Peyer's patch (tissue), 4 donors: ENCODE measurements at regions not wholly inside any gene's neighbourhood (a gene's known extent, or its start where the extent isn't known, plus 50 kb on each side); places are given as distances from the start of the nearest gene placed in this dataset.

Source experiments
- POLR2A ChIP-seq, 2 donors: fragments of 450-650 bp; IDR thresholded peaks; one replicate each; pipeline ENCODE4 v1.5.1; 2017; ENCODE audit warnings: antibody characterized with exemption in 2 of 2, mild to moderate bottlenecking in 2 of 2, moderate library complexity in 2 of 2
- TF ChIP-seq, protein P1 (sequence below), 6 experiments: fragments of 450-650 bp in 4 of 6; fragments of 200-600 bp in 2 of 6; sonication (generic) in 1 of 6; IDR thresholded peaks; one replicate each; pipeline ENCODE4 v1.5.1; 2017 to 2019; ENCODE audit warnings: antibody characterized with exemption in 6 of 6, mild to moderate bottlenecking in 3 of 6, moderate library complexity in 1 of 6

DNA sequence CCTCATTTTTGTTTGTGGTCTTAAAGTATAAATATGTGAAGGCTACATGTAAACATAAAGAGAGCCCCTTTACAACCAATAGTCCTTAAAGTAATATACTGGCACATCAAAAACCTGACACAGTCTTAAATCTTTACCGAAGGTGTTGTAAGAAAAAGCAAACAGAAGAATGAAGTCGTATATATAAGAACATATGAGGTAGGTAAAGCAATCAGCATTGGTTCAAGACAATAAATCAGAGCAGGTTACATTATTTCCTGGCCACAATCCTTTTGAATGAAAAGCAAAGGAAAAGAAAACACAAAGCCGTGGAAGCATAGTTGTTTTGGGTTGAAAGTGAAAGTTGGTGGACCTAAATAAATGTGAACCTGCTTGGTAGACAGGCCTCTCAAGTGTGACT lies 183.7 kb upstream of the STXBP6 start:
- no peak for TF ChIP-seq POLR2A (IDR thresholded peaks at IDR 0.05)
- TF ChIP-seq, protein P1, sequence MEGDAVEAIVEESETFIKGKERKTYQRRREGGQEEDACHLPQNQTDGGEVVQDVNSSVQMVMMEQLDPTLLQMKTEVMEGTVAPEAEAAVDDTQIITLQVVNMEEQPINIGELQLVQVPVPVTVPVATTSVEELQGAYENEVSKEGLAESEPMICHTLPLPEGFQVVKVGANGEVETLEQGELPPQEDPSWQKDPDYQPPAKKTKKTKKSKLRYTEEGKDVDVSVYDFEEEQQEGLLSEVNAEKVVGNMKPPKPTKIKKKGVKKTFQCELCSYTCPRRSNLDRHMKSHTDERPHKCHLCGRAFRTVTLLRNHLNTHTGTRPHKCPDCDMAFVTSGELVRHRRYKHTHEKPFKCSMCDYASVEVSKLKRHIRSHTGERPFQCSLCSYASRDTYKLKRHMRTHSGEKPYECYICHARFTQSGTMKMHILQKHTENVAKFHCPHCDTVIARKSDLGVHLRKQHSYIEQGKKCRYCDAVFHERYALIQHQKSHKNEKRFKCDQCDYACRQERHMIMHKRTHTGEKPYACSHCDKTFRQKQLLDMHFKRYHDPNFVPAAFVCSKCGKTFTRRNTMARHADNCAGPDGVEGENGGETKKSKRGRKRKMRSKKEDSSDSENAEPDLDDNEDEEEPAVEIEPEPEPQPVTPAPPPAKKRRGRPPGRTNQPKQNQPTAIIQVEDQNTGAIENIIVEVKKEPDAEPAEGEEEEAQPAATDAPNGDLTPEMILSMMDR (IDR thresholded peaks at IDR 0.05), result no peak
